Right lobe of liver (tissue), 4 donors: ENCODE measurements at regions not wholly inside any gene's neighbourhood (a gene's known extent, or its start where the extent isn't known, plus 50 kb on each side); places are given as distances from the start of the nearest gene placed in this dataset.

Source experiments
- POLR2A ChIP-seq: fragments of 450-650 bp; IDR thresholded peaks from one replicate; pipeline ENCODE4 v1.6.1; 2017; ENCODE audit warnings: antibody characterized with exemption, mild to moderate bottlenecking
- TF ChIP-seq, protein P1 (sequence below), 4 donors: fragments of 200-600 bp in 3 of 4; fragments of 450-650 bp in 1 of 4; IDR thresholded peaks; one replicate each; pipeline versions ENCODE4 v1.5.1 to v1.8.0; 2016 to 2022; ENCODE audit warnings: antibody characterized with exemption in 4 of 4, mild to moderate bottlenecking in 2 of 4
- donor health status: DM: no; HTN: no; CAD: no.
- donor health status: DM: no; HTN: no; CAD: no.
- donor health status: DM: no; HTN: yes; CAD: no.

DNA sequence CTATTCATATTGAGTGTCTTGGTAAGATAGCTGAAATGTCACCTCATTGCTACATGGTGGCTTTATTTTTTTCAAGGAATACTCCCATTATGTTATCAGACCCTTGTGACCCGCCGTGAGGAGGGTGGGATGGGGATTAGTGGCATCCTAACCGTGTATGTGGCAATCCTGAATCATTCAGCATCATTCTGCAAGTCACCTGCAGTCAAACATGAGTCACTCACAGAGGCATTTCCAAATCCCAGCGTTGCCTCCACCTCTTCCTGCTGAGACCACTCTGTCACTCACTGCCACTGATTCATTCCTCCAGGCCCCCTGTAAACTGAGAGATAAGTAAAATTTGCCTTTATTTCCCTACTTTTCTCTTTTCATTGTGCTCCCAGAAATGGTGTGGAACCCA, 307.4 kb upstream of the KLHL29 start:
- TF ChIP-seq POLR2A, result no peak
- TF ChIP-seq, protein P1, sequence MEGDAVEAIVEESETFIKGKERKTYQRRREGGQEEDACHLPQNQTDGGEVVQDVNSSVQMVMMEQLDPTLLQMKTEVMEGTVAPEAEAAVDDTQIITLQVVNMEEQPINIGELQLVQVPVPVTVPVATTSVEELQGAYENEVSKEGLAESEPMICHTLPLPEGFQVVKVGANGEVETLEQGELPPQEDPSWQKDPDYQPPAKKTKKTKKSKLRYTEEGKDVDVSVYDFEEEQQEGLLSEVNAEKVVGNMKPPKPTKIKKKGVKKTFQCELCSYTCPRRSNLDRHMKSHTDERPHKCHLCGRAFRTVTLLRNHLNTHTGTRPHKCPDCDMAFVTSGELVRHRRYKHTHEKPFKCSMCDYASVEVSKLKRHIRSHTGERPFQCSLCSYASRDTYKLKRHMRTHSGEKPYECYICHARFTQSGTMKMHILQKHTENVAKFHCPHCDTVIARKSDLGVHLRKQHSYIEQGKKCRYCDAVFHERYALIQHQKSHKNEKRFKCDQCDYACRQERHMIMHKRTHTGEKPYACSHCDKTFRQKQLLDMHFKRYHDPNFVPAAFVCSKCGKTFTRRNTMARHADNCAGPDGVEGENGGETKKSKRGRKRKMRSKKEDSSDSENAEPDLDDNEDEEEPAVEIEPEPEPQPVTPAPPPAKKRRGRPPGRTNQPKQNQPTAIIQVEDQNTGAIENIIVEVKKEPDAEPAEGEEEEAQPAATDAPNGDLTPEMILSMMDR (IDR thresholded peaks at IDR 0.05), result no peak
